Pulmonary artery endothelial cell (primary cell): ENCODE measurements at regions not wholly inside any gene's neighbourhood (a gene's known extent, or its start where the extent isn't known, plus 50 kb on each side); places are given as distances from the start of the nearest gene placed in this dataset.

Experiments
- DNase-seq: peaks from one replicate; pipeline ENCODE4 v3.0.0-alpha.2; 2011; ENCODE audit warnings: low read depth, low spot score

- no peak for DNase-seq
Measured at GRCh38 chr4:180541678-180542077, 1701.5 kb upstream of the TENM3 start.

- DNase-seq = no peak
Measured at GRCh38 chr4:180542445-180543100, 1700.6 kb upstream of the TENM3 start.

GRCh38 chr4:180550106-180550505, 1693.1 kb upstream of the TENM3 start:
- DNase-seq = no peak

GRCh38 chr4:180557348-180557747, 1685.9 kb upstream of the TENM3 start:
- DNase-seq = no peak

GRCh38 chr4:180557950-180558349, 1685.3 kb upstream of the TENM3 start:
- DNase-seq = no peak

- DNase-seq = no peak
Measured at GRCh38 chr4:180558427-180558826, 1684.8 kb upstream of the TENM3 start.

- DNase-seq = no peak
Measured at GRCh38 chr4:180560896-180561295, 1682.3 kb upstream of the TENM3 start.

- DNase-seq = no peak
Measured at GRCh38 chr4:180564026-180564425, 1679.2 kb upstream of the TENM3 start.

GRCh38 chr4:180564448-180564847, 1678.8 kb upstream of the TENM3 start:
- no peak for DNase-seq

- no peak for DNase-seq
Measured at GRCh38 chr4:180565856-180566431, 1677.3 kb upstream of the TENM3 start.

GRCh38 chr4:180566492-180566891, 1676.7 kb upstream of the TENM3 start:
- DNase-seq = no peak

GRCh38 chr4:180567080-180567479, 1676.1 kb upstream of the TENM3 start:
- DNase-seq = no peak

GRCh38 chr4:180571516-180572055, 1671.6 kb upstream of the TENM3 start:
- no peak for DNase-seq

- no peak for DNase-seq
Measured at GRCh38 chr4:180578175-180578574, 1665.0 kb upstream of the TENM3 start.

- DNase-seq = no peak
Measured at GRCh38 chr4:180581061-180581460, 1662.1 kb upstream of the TENM3 start.

GRCh38 chr4:180587379-180587778, 1655.8 kb upstream of the TENM3 start:
- no peak for DNase-seq

GRCh38 chr4:180589575-180589974, 1653.6 kb upstream of the TENM3 start:
- no peak for DNase-seq

GRCh38 chr4:180596888-180597483, 1646.2 kb upstream of the TENM3 start:
- no peak for DNase-seq

GRCh38 chr4:180598281-180598680, 1644.9 kb upstream of the TENM3 start:
- DNase-seq = no peak

- DNase-seq = no peak
Measured at GRCh38 chr4:180603791-180604190, 1639.4 kb upstream of the TENM3 start.

- no peak for DNase-seq
Measured at GRCh38 chr4:180610324-180610723, 1632.9 kb upstream of the TENM3 start.

- no peak for DNase-seq
Measured at GRCh38 chr4:180615746-180616145, 1627.5 kb upstream of the TENM3 start.

- no peak for DNase-seq
Measured at GRCh38 chr4:180617196-180617595, 1626.0 kb upstream of the TENM3 start.
